HG03060 (cell line): ENCODE measurements at regions not wholly inside any gene's neighbourhood (a gene's known extent, or its start where the extent isn't known, plus 50 kb on each side); places are given as distances from the start of the nearest gene placed in this dataset.

ENCODE experiments used
- ATAC-seq: cut with Tn5 transposase; IDR thresholded peaks from one replicate; pipeline ENCODE4 v1.9.1; 2021; ENCODE audit warnings: low read depth, moderate number of reproducible peaks; ENCODE audit not compliant: unreplicated experiment

DNA sequence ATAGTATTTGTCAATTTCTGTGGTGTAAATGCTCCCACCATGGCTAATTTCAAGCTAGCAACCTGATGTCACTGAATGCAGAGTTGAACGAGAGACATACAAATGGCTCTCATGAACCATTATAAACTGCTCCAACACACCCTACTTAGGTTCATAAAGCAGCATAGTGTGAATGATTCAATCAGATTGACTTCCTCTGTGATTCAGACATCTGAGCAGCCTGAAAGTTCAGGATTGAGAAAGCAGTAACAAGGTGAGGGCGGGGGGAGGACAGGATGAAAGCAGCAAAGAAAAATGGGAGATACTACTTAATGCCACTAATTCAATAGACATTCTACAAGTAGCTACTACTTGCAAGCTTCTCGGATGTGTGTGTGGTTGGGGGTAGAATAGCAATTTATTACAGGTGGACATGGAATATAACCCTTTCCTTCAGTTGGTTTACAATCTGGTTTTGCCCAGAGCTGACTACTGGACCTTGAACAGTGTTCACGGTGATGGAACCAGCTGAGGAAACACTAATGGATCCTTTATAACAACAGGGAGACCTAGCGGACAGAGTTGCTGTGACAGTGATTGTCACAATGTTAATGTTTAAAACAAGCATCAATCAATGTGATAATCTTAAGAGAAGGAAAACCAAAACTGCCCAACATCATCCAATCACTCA, 52.5 kb upstream of the PELI2 start:
- no peak for ATAC-seq
